ENCODE measurements at regions not wholly inside any gene's neighbourhood (a gene's known extent, or its start where the extent isn't known, plus 50 kb on each side); places are given as distances from the start of the nearest gene placed in this dataset.

DNA sequence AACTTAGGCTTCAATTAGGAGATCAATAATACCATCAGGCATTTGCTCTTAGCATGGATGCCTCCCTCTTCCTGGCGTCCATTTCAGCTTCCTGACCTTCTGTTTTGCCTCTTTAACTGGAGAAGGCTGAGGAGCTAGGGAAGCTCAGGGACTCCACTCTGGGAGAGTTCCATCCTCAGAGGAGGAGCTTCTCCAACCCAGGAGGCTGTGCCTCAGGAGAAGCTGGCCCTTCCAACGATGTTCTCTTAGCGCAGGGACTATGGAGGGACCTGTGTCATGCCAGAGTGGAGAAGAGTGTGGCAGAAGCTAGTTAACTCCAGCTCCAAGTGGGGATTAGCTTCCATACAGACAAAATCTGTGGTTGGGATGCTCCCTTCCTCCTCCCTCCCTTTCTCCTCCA is 58.0 kb downstream of the KCNA5 start:
- TF ChIP-seq POLR2A (IDR thresholded peaks at IDR 0.05) (no peak), POLR2AphosphoS5 (IDR thresholded peaks at IDR 0.05) (no peak)
- TF ChIP-seq, protein P1, sequence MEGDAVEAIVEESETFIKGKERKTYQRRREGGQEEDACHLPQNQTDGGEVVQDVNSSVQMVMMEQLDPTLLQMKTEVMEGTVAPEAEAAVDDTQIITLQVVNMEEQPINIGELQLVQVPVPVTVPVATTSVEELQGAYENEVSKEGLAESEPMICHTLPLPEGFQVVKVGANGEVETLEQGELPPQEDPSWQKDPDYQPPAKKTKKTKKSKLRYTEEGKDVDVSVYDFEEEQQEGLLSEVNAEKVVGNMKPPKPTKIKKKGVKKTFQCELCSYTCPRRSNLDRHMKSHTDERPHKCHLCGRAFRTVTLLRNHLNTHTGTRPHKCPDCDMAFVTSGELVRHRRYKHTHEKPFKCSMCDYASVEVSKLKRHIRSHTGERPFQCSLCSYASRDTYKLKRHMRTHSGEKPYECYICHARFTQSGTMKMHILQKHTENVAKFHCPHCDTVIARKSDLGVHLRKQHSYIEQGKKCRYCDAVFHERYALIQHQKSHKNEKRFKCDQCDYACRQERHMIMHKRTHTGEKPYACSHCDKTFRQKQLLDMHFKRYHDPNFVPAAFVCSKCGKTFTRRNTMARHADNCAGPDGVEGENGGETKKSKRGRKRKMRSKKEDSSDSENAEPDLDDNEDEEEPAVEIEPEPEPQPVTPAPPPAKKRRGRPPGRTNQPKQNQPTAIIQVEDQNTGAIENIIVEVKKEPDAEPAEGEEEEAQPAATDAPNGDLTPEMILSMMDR (IDR thresholded peaks at IDR 0.05): no peak

Measured in sigmoid colon (tissue), 4 donors.